ENCODE measurements at regions not wholly inside any gene's neighbourhood (a gene's known extent, or its start where the extent isn't known, plus 50 kb on each side); places are given as distances from the start of the nearest gene placed in this dataset.
"Not testable (repeated sequence)": the region's sequence is repeated elsewhere in the genome, so short reads cannot be mapped to it uniquely, and the experiment has no call there.

GRCh38 chr6:142648036-142648451, 296.9 kb downstream of the HIVEP2 start:
- Mint-ChIP-seq H3K27me3 (peaks cover 26% of the 10 kb centered on the region), H3K36me3 (no peaks in the 10 kb centered on the region), H3K4me1 (ENCODE audit: unreplicated experiment) (peaks cover 14% of the 10 kb centered on the region), H3K27ac (no peak overlapping the region), H3K4me3 (peak overlapping the region; percentile 36), H3K9me3 (no peaks in the 10 kb centered on the region)
- TF ChIP-seq, protein P1, sequence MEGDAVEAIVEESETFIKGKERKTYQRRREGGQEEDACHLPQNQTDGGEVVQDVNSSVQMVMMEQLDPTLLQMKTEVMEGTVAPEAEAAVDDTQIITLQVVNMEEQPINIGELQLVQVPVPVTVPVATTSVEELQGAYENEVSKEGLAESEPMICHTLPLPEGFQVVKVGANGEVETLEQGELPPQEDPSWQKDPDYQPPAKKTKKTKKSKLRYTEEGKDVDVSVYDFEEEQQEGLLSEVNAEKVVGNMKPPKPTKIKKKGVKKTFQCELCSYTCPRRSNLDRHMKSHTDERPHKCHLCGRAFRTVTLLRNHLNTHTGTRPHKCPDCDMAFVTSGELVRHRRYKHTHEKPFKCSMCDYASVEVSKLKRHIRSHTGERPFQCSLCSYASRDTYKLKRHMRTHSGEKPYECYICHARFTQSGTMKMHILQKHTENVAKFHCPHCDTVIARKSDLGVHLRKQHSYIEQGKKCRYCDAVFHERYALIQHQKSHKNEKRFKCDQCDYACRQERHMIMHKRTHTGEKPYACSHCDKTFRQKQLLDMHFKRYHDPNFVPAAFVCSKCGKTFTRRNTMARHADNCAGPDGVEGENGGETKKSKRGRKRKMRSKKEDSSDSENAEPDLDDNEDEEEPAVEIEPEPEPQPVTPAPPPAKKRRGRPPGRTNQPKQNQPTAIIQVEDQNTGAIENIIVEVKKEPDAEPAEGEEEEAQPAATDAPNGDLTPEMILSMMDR (conservative IDR thresholded peaks at IDR 0.05): no peak
- DNase-seq (ENCODE audit: extremely low spot score, unreplicated experiment): no peak

- Mint-ChIP-seq H3K4me1 (ENCODE audit: unreplicated experiment) (peaks cover 14% of the 10 kb centered on the region), H3K4me3 (no peak overlapping the region), H3K9me3 (no peaks in the 10 kb centered on the region), H3K27ac (no peak overlapping the region), H3K27me3 (peaks cover 26% of the 10 kb centered on the region), H3K36me3 (no peaks in the 10 kb centered on the region)
- DNase-seq (ENCODE audit: extremely low spot score, unreplicated experiment): no peak
- TF ChIP-seq, protein P1 (conservative IDR thresholded peaks at IDR 0.05): no peak
Measured at GRCh38 chr6:142648526-142648925, 296.4 kb downstream of the HIVEP2 start.

GRCh38 chr6:142649438-142650234, 295.3 kb downstream of the HIVEP2 start:
- H3K4me3 Mint-ChIP-seq; H3K36me3 Mint-ChIP-seq; H3K9me3 Mint-ChIP-seq; H3K27ac Mint-ChIP-seq; DNase-seq (ENCODE audit: extremely low spot score, unreplicated experiment): not testable (repeated sequence)
- peaks cover 14% of the 10 kb centered on the region for H3K4me1 Mint-ChIP-seq (ENCODE audit: unreplicated experiment)
- H3K27me3 Mint-ChIP-seq: peaks cover 27% of the 10 kb centered on the region

- peaks cover 14% of the 10 kb centered on the region for H3K4me1 Mint-ChIP-seq (ENCODE audit: unreplicated experiment)
- H3K27me3 Mint-ChIP-seq: peaks cover 37% of the 10 kb centered on the region
- TF ChIP-seq, protein P1 (conservative IDR thresholded peaks at IDR 0.05): no peak
- DNase-seq (ENCODE audit: extremely low spot score, unreplicated experiment): no peak
- H3K27ac Mint-ChIP-seq: no peak overlapping the region
- H3K36me3 Mint-ChIP-seq: no peaks in the 10 kb centered on the region
- no peaks in the 10 kb centered on the region for H3K9me3 Mint-ChIP-seq
- H3K4me3 Mint-ChIP-seq: no peak overlapping the region
Measured at GRCh38 chr6:142651384-142651783, 293.6 kb downstream of the HIVEP2 start.

DNA sequence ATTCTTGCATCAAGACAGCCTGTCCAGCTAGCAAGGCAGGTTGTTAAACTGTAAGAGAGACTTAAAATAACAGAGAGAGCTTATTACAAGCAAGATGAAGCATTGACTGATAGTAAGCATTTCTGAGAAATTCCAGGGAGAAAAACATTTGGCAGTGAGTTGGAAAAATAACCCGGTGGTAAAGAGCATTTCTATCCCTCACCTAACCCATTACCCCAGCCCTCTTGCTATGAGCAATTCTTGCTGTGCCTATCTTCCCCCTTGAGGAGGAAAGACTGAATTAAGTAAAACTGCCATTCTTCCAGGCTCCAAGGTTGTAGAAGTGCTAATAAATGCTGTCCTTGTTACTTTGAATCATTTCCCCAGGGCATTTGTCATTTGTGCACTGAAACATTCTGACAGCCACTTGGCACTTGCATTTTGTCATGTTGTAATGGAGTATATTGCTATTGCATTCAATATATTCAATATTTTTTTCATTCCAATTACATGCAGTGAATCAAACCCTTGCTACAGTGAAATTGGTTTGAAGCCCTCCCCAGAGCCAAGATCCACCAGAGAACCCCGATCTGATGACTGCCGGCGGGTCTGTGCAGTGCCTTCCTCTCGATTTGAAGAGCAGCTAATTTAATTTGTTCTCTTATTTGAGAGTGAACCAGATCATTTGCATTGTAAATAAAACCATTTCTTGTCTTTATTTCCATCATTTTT, 291.1 kb downstream of the HIVEP2 start:
- Mint-ChIP-seq H3K9me3 (no peaks in the 10 kb centered on the region), H3K4me1 (ENCODE audit: unreplicated experiment) (no peaks in the 10 kb centered on the region), H3K4me3 (no peak overlapping the region), H3K27me3 (peaks cover 19% of the 10 kb centered on the region), H3K27ac (no peak overlapping the region), H3K36me3 (no peaks in the 10 kb centered on the region)
- TF ChIP-seq, protein P1 (conservative IDR thresholded peaks at IDR 0.05): no peak
- DNase-seq (ENCODE audit: extremely low spot score, unreplicated experiment): no peak

DNA sequence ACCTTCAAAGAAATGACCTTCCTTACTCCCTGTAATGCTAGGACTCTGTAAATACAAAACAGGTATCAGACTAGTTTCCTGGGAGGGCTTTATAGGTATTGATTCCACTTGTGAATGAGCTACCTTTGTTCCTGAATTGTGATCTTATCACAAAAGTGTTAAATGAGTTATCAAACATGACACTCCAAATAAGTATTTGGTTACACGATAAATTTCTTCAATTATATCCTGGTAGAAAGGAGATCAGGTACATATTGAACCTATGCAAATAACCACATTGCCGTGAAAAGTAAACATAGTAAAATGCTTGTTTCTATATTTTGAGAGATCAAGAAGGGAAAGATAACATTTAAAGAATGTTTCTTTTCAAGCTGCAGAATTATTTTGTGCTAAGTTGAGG, 285.3 kb downstream of the HIVEP2 start:
- H3K27me3 Mint-ChIP-seq: peaks cover 12% of the 10 kb centered on the region
- H3K9me3 Mint-ChIP-seq: peaks cover 9% of the 10 kb centered on the region
- no peak overlapping the region for H3K4me3 Mint-ChIP-seq
- TF ChIP-seq, protein P1 (conservative IDR thresholded peaks at IDR 0.05): no peak
- DNase-seq (ENCODE audit: extremely low spot score, unreplicated experiment): no peak
- no peaks in the 10 kb centered on the region for H3K4me1 Mint-ChIP-seq (ENCODE audit: unreplicated experiment)
- H3K36me3 Mint-ChIP-seq: no peaks in the 10 kb centered on the region
- no peak overlapping the region for H3K27ac Mint-ChIP-seq

Data from type B pancreatic cell (in vitro differentiated cells).